ENCODE measurements at regions not wholly inside any gene's neighbourhood (a gene's known extent, or its start where the extent isn't known, plus 50 kb on each side); places are given as distances from the start of the nearest gene placed in this dataset.

GRCh38 chr2:67986258-67986657 is 76.5 kb downstream of the C1D start:
- H3K36me3 ChIP-seq = no peaks in the 10 kb centered on the region
- H3K27ac ChIP-seq = no peak overlapping the region
- H3K4me3 ChIP-seq = no peak overlapping the region
- H3K9me3 ChIP-seq = no peaks in the 10 kb centered on the region
- no peaks in the 10 kb centered on the region for H3K27me3 ChIP-seq
- no peaks in the 10 kb centered on the region for H3K4me1 ChIP-seq
- no peak for DNase-seq
- TF ChIP-seq CTCF (IDR thresholded peaks at IDR 0.05) (no peak), POLR2A (IDR thresholded peaks at IDR 0.05) (no peak)
